SU-DHL-6 (cell line): ENCODE measurements at regions not wholly inside any gene's neighbourhood (a gene's known extent, or its start where the extent isn't known, plus 50 kb on each side); places are given as distances from the start of the nearest gene placed in this dataset.
"Not testable (repeated sequence)": the region's sequence is repeated elsewhere in the genome, so short reads cannot be mapped to it uniquely, and the experiment has no call there.

ENCODE experiments used
- CTCF ChIP-seq: fragments of 200-600 bp; sonication (generic); IDR thresholded peaks from one replicate; pipeline ENCODE4 v1.5.1; 2017; ENCODE audit warnings: antibody characterized with exemption, mild to moderate bottlenecking, low read length, moderate library complexity; ENCODE audit not compliant: insufficient read depth, poor library complexity, severe bottlenecking
- EZH2phosphoT487 ChIP-seq: fragments of 200-600 bp; sonication (generic), shearing (Covaris generic); conservative IDR thresholded peaks from 2 replicates; pipeline ENCODE4 v1.6.1; 2018; ENCODE audit warnings: mild to moderate bottlenecking, antibody characterized with exemption, low read length, moderate library complexity, mixed read lengths

- TF ChIP-seq CTCF, EZH2phosphoT487: not testable (repeated sequence)
These were observed 179.4 kb upstream of the C21orf91 start for GRCh38 chr21:17998599-17998998.
